GM19463 (cell line): ENCODE measurements at regions not wholly inside any gene's neighbourhood (a gene's known extent, or its start where the extent isn't known, plus 50 kb on each side); places are given as distances from the start of the nearest gene placed in this dataset.
"Not testable (repeated sequence)": the region's sequence is repeated elsewhere in the genome, so short reads cannot be mapped to it uniquely, and the experiment has no call there.

Source experiments
- ATAC-seq: cut with Tn5 transposase; IDR thresholded peaks from one replicate; pipeline ENCODE4 v1.9.1; 2021; ENCODE audit warnings: mild to moderate bottlenecking, moderate library complexity; ENCODE audit not compliant: unreplicated experiment

GRCh38 chr7:25580141-25580540 is 351.9 kb upstream of the NPVF start:
- no peak for ATAC-seq

DNA sequence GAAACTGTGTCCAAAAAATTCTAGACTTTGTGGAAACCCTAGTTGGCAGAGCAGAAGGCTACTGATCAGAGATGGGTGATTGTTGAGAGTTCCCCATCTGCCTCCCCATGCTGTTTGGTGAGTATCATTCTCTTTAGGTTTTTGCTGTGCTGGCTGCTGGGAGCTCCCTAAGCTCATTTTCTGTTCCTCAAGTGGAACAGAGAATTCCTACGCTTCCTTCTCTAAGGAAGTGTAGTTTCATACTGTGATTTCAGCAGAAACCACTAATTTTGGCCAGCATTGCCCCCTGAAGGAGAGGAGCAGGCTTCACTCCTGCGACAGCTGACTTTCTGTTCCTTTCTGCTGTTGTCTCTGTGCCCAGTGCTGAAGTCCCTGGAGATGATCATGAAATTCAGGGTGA is 355.3 kb upstream of the NPVF start:
- no peak for ATAC-seq

- ATAC-seq = no peak
Measured at GRCh38 chr7:25584112-25584938, 356.0 kb upstream of the NPVF start.

- no peak for ATAC-seq
Measured at GRCh38 chr7:25586513-25586912, 358.2 kb upstream of the NPVF start.

GRCh38 chr7:25594122-25594521 is 365.8 kb upstream of the NPVF start:
- no peak for ATAC-seq

GRCh38 chr7:25594728-25595127 is 366.4 kb upstream of the NPVF start:
- ATAC-seq = no peak

GRCh38 chr7:25595996-25596395 is 367.7 kb upstream of the NPVF start:
- no peak for ATAC-seq

- ATAC-seq = no peak
Measured at GRCh38 chr7:25596443-25596842, 368.2 kb upstream of the NPVF start.

- no peak for ATAC-seq
Measured at GRCh38 chr7:25597946-25598345, 369.7 kb upstream of the NPVF start.

- ATAC-seq = no peak
Measured at GRCh38 chr7:25598765-25599164, 370.5 kb upstream of the NPVF start.

GRCh38 chr7:25600262-25600920 is 372.1 kb upstream of the NPVF start:
- ATAC-seq = no peak

DNA sequence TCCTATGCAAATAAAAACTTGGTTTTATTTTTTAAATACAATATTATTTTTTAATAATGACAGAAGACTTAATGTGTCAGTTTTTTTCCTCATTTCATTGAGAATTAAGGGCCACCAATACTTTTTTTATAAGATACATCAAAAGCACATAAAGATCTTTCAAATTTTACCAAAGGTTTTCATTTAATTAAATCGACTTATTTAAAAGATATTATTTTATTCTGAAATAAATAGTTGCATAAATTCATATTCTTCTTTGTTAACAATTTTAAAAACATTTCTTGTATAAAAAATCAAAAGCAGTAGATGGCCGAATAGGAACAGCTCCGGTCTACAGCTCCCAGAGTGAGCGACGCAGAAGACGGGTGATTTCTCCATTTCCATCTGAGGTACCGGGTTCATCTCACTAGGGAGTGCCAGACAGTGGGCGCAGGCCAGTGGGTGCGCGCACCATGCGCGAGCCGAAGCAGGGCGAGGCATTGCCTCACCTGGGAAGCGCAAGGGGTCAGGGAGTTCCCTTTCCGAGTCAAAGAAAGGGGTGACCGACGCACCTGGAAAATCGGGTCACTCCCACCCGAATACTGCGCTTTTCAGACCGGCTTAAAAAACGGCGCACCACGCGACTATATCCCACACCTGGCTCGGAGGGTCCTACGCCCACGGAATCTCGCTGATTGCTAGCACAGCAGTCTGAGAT is 374.6 kb upstream of the NPVF start:
- ATAC-seq = not testable (repeated sequence)

- ATAC-seq = not testable (repeated sequence)
Measured at GRCh38 chr7:25603427-25603740, 375.1 kb upstream of the NPVF start.

DNA sequence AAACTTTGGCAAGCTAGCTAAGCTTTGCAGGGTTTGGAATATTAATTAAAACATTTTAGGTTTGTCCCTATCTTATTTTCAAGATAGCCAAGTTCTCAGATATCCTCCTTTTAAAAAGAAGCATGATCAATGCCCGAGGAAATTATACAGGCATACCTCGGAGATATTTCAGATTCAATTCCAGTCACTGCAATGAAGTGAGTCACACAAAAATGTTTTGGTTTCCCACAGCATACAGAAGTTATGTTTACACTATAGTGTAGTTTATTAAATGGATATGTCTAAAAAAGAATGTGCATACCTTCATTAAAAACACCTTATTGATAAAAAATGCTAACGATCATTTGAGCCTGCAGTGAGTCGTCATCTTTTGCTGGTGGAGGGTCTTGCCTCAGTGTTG is 382.9 kb upstream of the NPVF start:
- no peak for ATAC-seq

DNA sequence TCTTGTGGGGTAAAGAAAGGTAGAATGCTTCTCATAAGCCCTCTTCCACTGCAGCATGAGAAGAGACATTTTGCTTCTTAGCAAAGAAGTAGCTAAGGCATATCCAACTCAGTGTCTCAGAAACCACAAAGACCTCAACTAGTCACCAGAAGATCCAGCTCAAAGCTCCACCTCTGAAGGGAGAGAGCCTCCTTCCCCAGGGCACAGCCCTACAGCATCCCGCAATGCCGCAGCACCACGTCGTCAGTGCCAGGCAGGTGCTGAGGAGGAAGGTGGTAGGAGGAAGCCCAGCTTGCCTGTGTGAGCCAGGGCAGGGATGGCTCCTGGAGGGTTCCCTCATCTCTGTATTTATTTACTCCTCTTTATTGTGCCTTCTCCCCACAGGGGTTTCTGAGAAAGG is 385.6 kb upstream of the NPVF start:
- ATAC-seq = no peak

DNA sequence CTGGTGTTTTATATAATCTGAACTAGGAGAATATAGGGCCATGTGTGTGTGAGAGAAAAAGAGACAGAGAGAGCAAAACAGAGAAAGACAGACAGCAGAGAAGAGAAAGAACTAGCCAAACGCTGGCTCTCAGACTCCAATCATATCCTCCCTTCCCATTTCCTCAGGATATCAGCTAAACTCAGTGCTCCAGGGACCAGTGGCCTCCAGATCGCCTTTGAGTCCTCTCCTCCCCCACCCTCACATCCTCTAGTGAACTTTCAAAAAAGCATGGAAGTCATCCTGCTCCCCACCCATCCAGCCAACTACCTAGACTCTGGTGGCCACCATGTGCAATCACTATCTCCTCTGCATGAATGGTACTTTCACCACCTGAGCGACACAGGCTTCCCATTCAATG is 386.1 kb upstream of the NPVF start:
- ATAC-seq = no peak

- ATAC-seq = no peak
Measured at GRCh38 chr7:25615003-25615402, 386.7 kb upstream of the NPVF start.

GRCh38 chr7:25615593-25615992 is 387.3 kb upstream of the NPVF start:
- no peak for ATAC-seq

- ATAC-seq = no peak
Measured at GRCh38 chr7:25617214-25617613, 388.9 kb upstream of the NPVF start.

- ATAC-seq = no peak
Measured at GRCh38 chr7:25617673-25618072, 389.4 kb upstream of the NPVF start.

DNA sequence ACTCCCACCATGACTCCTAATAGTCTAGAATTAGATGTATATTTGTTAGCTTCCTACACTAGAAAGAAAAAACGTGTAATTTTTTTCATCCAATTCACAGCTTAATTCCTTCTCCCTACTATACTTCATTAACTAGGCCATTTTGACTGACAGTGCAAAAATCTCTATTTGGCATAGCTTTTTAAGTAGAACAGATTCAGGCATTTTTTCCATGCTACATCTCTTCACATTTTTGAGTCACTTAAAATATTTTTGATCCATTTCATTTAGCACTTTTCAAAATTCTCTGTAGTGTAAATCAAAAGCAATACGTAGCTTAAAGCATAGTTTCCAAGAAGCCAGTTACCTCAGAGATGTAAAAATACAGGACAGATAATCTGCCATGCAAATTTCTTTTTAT is 391.1 kb upstream of the NPVF start:
- ATAC-seq = no peak
